Mammary epithelial cell (primary cell): ENCODE measurements at regions not wholly inside any gene's neighbourhood (a gene's known extent, or its start where the extent isn't known, plus 50 kb on each side); places are given as distances from the start of the nearest gene placed in this dataset.

Source experiments
- EZH2 ChIP-seq: IDR thresholded peaks from 2 replicates; pipeline ENCODE4 v1.6.1; 2012; ENCODE audit warnings: low read length, inconsistent platforms, borderline replicate concordance
- TF ChIP-seq, protein P1 (sequence below), 2 donors: IDR thresholded peaks in 1 of 2; conservative IDR thresholded peaks in 1 of 2; 2 replicates each; pipeline ENCODE4 v1.5.1; 2011 to 2012; ENCODE audit warnings: inconsistent platforms in 2 of 2, low read length in 2 of 2, mild to moderate bottlenecking in 2 of 2, control low read depth in 1 of 2, low read depth in 1 of 2; ENCODE audit not compliant: insufficient read depth in 1 of 2; ENCODE audit errors: extremely low read depth in 1 of 2

DNA sequence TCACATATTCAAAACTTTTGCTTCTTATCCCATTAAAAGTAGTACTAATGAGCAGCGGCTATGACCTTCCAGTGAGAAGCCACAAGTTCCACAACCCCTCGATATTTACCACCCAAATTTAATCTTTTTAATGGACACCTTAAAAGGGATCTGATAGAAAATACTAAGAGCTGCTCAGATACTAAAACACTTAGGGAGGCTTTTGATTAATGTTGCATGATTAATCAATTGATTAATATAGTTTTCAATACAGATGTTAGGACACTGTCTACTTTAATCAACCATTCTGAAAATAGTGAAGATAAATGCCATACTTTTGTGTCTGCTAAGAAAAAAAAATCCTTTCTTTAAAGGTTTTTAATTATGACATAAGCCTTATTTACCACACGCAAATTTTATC, 1312.8 kb upstream of the ACVR2A start:
- TF ChIP-seq, protein P1, sequence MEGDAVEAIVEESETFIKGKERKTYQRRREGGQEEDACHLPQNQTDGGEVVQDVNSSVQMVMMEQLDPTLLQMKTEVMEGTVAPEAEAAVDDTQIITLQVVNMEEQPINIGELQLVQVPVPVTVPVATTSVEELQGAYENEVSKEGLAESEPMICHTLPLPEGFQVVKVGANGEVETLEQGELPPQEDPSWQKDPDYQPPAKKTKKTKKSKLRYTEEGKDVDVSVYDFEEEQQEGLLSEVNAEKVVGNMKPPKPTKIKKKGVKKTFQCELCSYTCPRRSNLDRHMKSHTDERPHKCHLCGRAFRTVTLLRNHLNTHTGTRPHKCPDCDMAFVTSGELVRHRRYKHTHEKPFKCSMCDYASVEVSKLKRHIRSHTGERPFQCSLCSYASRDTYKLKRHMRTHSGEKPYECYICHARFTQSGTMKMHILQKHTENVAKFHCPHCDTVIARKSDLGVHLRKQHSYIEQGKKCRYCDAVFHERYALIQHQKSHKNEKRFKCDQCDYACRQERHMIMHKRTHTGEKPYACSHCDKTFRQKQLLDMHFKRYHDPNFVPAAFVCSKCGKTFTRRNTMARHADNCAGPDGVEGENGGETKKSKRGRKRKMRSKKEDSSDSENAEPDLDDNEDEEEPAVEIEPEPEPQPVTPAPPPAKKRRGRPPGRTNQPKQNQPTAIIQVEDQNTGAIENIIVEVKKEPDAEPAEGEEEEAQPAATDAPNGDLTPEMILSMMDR (conservative IDR thresholded peaks at IDR 0.05 in 1 of 2, IDR thresholded peaks at IDR 0.05 in 1 of 2; ENCODE audit: extremely low read depth in 1 of 2, insufficient read depth in 1 of 2, low read depth in 1 of 2, low read length in 2 of 2), result no peak
- no peak for TF ChIP-seq EZH2
